Inferior parietal cortex (tissue), 1 donor: ENCODE measurements at regions not wholly inside any gene's neighbourhood (a gene's known extent, or its start where the extent isn't known, plus 50 kb on each side); places are given as distances from the start of the nearest gene placed in this dataset.
"Not testable (repeated sequence)": the region's sequence is repeated elsewhere in the genome, so short reads cannot be mapped to it uniquely, and the experiment has no call there.

Experiments
- DNase-seq: peaks from one replicate; pipeline ENCODE4 v3.0.0-alpha.2; 2016; ENCODE audit errors: extremely low spot score

GRCh38 chr2:201946746-201947145 is 86.9 kb upstream of the FZD7 start:
- not testable (repeated sequence) for DNase-seq

- DNase-seq, result no peak
Observed at GRCh38 chr2:201947287-201947686, 86.4 kb upstream of the FZD7 start.

- DNase-seq, result no peak
Observed at GRCh38 chr2:201949181-201949926, 84.3 kb upstream of the FZD7 start.

- DNase-seq, result no peak
Observed at GRCh38 chr2:201949927-201950246, 83.8 kb upstream of the FZD7 start.

- no peak for DNase-seq
Observed at GRCh38 chr2:201950606-201951005, 83.0 kb upstream of the FZD7 start.

GRCh38 chr2:201952187-201952586 is 81.5 kb upstream of the FZD7 start:
- DNase-seq, result no peak

GRCh38 chr2:201953396-201953795 is 80.3 kb upstream of the FZD7 start:
- DNase-seq, result no peak

- DNase-seq, result no peak
Observed at GRCh38 chr2:201953880-201954279, 79.8 kb upstream of the FZD7 start.

GRCh38 chr2:201955231-201955630 is 78.4 kb upstream of the FZD7 start:
- DNase-seq, result no peak

GRCh38 chr2:201955702-201956141 is 77.9 kb upstream of the FZD7 start:
- peak; percentile 22 for DNase-seq

- DNase-seq, result no peak
Observed at GRCh38 chr2:201956361-201956760, 77.3 kb upstream of the FZD7 start.

- no peak for DNase-seq
Observed at GRCh38 chr2:201957091-201957490, 76.6 kb upstream of the FZD7 start.

- no peak for DNase-seq
Observed at GRCh38 chr2:201959198-201959597, 74.5 kb upstream of the FZD7 start.

- DNase-seq, result no peak
Observed at GRCh38 chr2:201959626-201960025, 74.0 kb upstream of the FZD7 start.

- no peak for DNase-seq
Observed at GRCh38 chr2:201960305-201960704, 73.3 kb upstream of the FZD7 start.

- no peak for DNase-seq
Observed at GRCh38 chr2:201961401-201961800, 72.3 kb upstream of the FZD7 start.

GRCh38 chr2:201962774-201963562 is 70.7 kb upstream of the FZD7 start:
- DNase-seq, result no peak

- DNase-seq, result no peak
Observed at GRCh38 chr2:201964011-201964410, 69.6 kb upstream of the FZD7 start.

GRCh38 chr2:201964631-201965206 is 68.9 kb upstream of the FZD7 start:
- DNase-seq, result no peak

- no peak for DNase-seq
Observed at GRCh38 chr2:201965550-201965949, 68.1 kb upstream of the FZD7 start.

GRCh38 chr2:201966691-201967438 is 66.8 kb upstream of the FZD7 start:
- no peak for DNase-seq

GRCh38 chr2:201968050-201968449 is 65.6 kb upstream of the FZD7 start:
- DNase-seq, result no peak
